HepG2 (cell line): ENCODE measurements at regions not wholly inside any gene's neighbourhood (a gene's known extent, or its start where the extent isn't known, plus 50 kb on each side); places are given as distances from the start of the nearest gene placed in this dataset.

Experiments
- ATAC-seq: fragments of 200-7000 bp; cut with Tn5 transposase; 3 replicates; pipeline ENCODE4 v1.9.1; 2020; ENCODE audit warnings: mild to moderate bottlenecking, moderate library complexity
- BruUV-seq: library from RNA; stranded (reverse); fragments of 400-500 nt; replicated peaks from 2 replicates; lab custom pipeline; 2021; lab: Mats Ljungman, UMichigan
- CTCF ChIA-PET: fragments of 300-600 bp; formaldehyde crosslinking; extraction: SDS; loops from one replicate; lab custom pipeline; 2021; ENCODE audit warnings: low total read pairs, inconsistent platforms, low intra/inter-chr PET ratio; lab: Yijun Ruan, JAX
- POLR2A ChIA-PET: fragments of 350-600 bp; sonication (Branson Sonifier 250); formaldehyde crosslinking; loops from one replicate; lab custom pipeline; 2020; ENCODE audit warnings: antibody characterized with exemption, inconsistent platforms; lab: Yijun Ruan, JAX
- DNase-seq: peaks from one replicate; pipeline ENCODE4 v3.0.0-alpha.2; 2015; ENCODE audit warnings: low spot score
- FAIRE-seq: peaks from 3 replicates; lab custom pipeline; 2011; peaks lifted over from hg19 to GRCh38; lab: Jason Lieb, UNC
- H2AFZ ChIP-seq: one replicate; pipeline ENCODE4 v1.6.1; 2011; ENCODE audit warnings: low read length, inconsistent platforms
- H3K27ac ChIP-seq: fragments of 300-600 bp; 3 replicates; pipeline ENCODE4 v1.8.0; 2011; ENCODE audit warnings: mixed run types, mild to moderate bottlenecking, mixed read lengths, low read length, inconsistent platforms; ENCODE audit not compliant: insufficient read depth; ENCODE audit errors: extremely low read length
- H3K27me3 ChIP-seq, 2 experiments: fragments of 200-600 bp in 1 of 2; 2 replicates in 1 of 2; 3 replicates in 1 of 2; pipeline versions ENCODE4 v1.6.0 to v1.8.0; 2011; ENCODE audit warnings: low read length in 2 of 2, mild to moderate bottlenecking in 2 of 2, moderate library complexity in 2 of 2, inconsistent platforms in 1 of 2; ENCODE audit not compliant: insufficient read depth in 2 of 2, control insufficient read depth in 1 of 2
- H3K36me3 ChIP-seq, 2 experiments: fragments of 200-600 bp in 1 of 2; replicated peaks in 1 of 2; 2 replicates in 1 of 2; 3 replicates in 1 of 2; pipeline versions ENCODE4 v1.5.1 to v1.8.0; 2011; ENCODE audit warnings: low read length in 2 of 2, inconsistent platforms in 1 of 2; ENCODE audit not compliant: insufficient read depth in 2 of 2, control insufficient read depth in 1 of 2
- H3K4me1 ChIP-seq: 2 replicates; pipeline ENCODE4 v1.5.1; 2012; ENCODE audit warnings: low read length, inconsistent platforms; ENCODE audit not compliant: insufficient read depth
- H3K4me2 ChIP-seq: 2 replicates; pipeline ENCODE4 v1.6.0; 2011; ENCODE audit warnings: low read depth, low read length, inconsistent platforms
- H3K4me3 ChIP-seq, 3 experiments: fragments of 200-600 bp in 1 of 3; sonication (generic), shearing (Covaris generic) in 1 of 3; replicated peaks in 1 of 3; 2 replicates each; pipeline ENCODE4 v1.5.1; 2011 to 2016; ENCODE audit warnings: low read length in 3 of 3, inconsistent platforms in 2 of 3, low read depth in 2 of 3, mild to moderate bottlenecking in 2 of 3, control low read depth in 1 of 3, mixed read lengths in 1 of 3; ENCODE audit not compliant: insufficient read depth in 1 of 3
- H3K79me2 ChIP-seq: one replicate; pipeline ENCODE4 v1.6.1; 2011; ENCODE audit warnings: low read length, inconsistent platforms; ENCODE audit not compliant: insufficient read depth
- H3K9ac ChIP-seq: 2 replicates; pipeline ENCODE4 v1.6.0; 2011; ENCODE audit warnings: mild to moderate bottlenecking, low read depth, low read length, inconsistent platforms; ENCODE audit not compliant: insufficient read depth
- H3K9me3 ChIP-seq: 2 replicates; pipeline ENCODE4 v1.5.1; 2012; ENCODE audit warnings: mild to moderate bottlenecking, low read length
- H4K20me1 ChIP-seq: 2 replicates; pipeline ENCODE4 v1.6.0; 2011; ENCODE audit warnings: inconsistent platforms, mild to moderate bottlenecking, low read length, moderate library complexity; ENCODE audit not compliant: insufficient read depth
- CENPX ChIP-seq: sonication (generic); formaldehyde crosslinking; IDR thresholded peaks from 2 replicates; pipeline ENCODE4 v1.9.0; 2021; ENCODE audit warnings: mild to moderate bottlenecking, missing genetic modification reagents, moderate library complexity
- DR1 ChIP-seq: sonication (generic); formaldehyde crosslinking; IDR thresholded peaks from 2 replicates; pipeline ENCODE4 v1.8.0; 2021; ENCODE audit warnings: mild to moderate bottlenecking, missing genetic modification reagents, inconsistent platforms
- ELF1 ChIP-seq: sonication (generic); formaldehyde crosslinking; IDR thresholded peaks from 2 replicates; pipeline ENCODE4 v1.4.0; 2020; ENCODE audit warnings: missing genetic modification reagents
- GTF2F1 ChIP-seq: fragments of 150-350 bp; IDR thresholded peaks from 2 replicates; pipeline ENCODE4 v1.6.1; 2014; ENCODE audit warnings: low read length
- MIER3 ChIP-seq: IDR thresholded peaks from 2 replicates; pipeline ENCODE4 v1.6.1; 2016; ENCODE audit warnings: missing compliant biosample characterization, borderline replicate concordance
- NFYC ChIP-seq: IDR thresholded peaks from 2 replicates; pipeline ENCODE4 v1.6.1; 2016; ENCODE audit warnings: missing genetic modification reagents, missing compliant biosample characterization
- PHB2 ChIP-seq: fragments of 450-650 bp; IDR thresholded peaks from 2 replicates; pipeline ENCODE4 v1.6.1; 2018; ENCODE audit not compliant: partially characterized antibody
- RFX3 ChIP-seq: IDR thresholded peaks from 2 replicates; pipeline ENCODE4 v1.6.1; 2016; ENCODE audit warnings: missing biosample characterization, missing genetic modification reagents
- ZC3H13 ChIP-seq: sonication (generic); formaldehyde crosslinking; IDR thresholded peaks from 2 replicates; pipeline ENCODE4 v1.8.1; 2023; ENCODE audit warnings: mild to moderate bottlenecking, missing genetic modification reagents, moderate library complexity
- ZFP62 ChIP-seq: sonication (generic); formaldehyde crosslinking; IDR thresholded peaks from 2 replicates; pipeline ENCODE4 v1.4.0; 2020; ENCODE audit warnings: missing genetic modification reagents
- ZNF563 ChIP-seq: sonication (generic); formaldehyde crosslinking; IDR thresholded peaks from 2 replicates; pipeline ENCODE4 v1.8.0; 2022; ENCODE audit warnings: mild to moderate bottlenecking, moderate library complexity, missing genetic modification reagents
- ZNF572 ChIP-seq: sonication (generic); formaldehyde crosslinking; IDR thresholded peaks from 2 replicates; pipeline ENCODE4 v1.5.1; 2020; ENCODE audit warnings: mild to moderate bottlenecking, missing genetic modification reagents
- ZNF878 ChIP-seq: sonication (generic); formaldehyde crosslinking; IDR thresholded peaks from 2 replicates; pipeline ENCODE4 v1.8.1; 2023; ENCODE audit warnings: mild to moderate bottlenecking, missing genetic modification reagents, moderate library complexity
- WGBS: methylation state at CpG from one replicate; pipeline ENCODE4 v1.1.6; 2017; ENCODE audit warnings: low lambda C conversion rate; 5-methylcytosine and 5-hydroxymethylcytosine counted together
- in situ Hi-C: cut with HindIII; loops from 2 replicates; pipeline ENCODE4 v1.10.0; 2017; ENCODE audit warnings: low pct_unique_long_range_greater_than_20kb; ENCODE audit not compliant: extremely low pct_ligation_motif_present
- intact Hi-C: fragments of 100-400 bp; cut with micrococcal nuclease; formaldehyde crosslinking; loops from one replicate; pipeline ENCODE4 v1.10.0; 2022; ENCODE audit not compliant: unreplicated experiment
- TF ChIP-seq, protein P1 (sequence below): IDR thresholded peaks from 2 replicates; pipeline ENCODE4 v1.6.1; 2016; ENCODE audit warnings: missing compliant biosample characterization, missing genetic modification reagents, borderline replicate concordance
- TF ChIP-seq, protein P2 (sequence below): sonication (generic); formaldehyde crosslinking; IDR thresholded peaks from 2 replicates; pipeline ENCODE4 v1.5.0; 2020; ENCODE audit warnings: missing genetic modification reagents, mild to moderate bottlenecking, borderline replicate concordance
- TF ChIP-seq, protein P3 (sequence below): sonication (generic); formaldehyde crosslinking; conservative IDR thresholded peaks from 2 replicates; pipeline ENCODE4 v1.4.0; 2020; ENCODE audit warnings: mild to moderate bottlenecking, missing genetic modification reagents, moderate library complexity

- TF ChIP-seq GTF2F1: no peak
- TF ChIP-seq RFX3 (CRISPR knock-in tag): no peak
- no peak for TF ChIP-seq CENPX (CRISPR knock-in tag)
Observed at GRCh38 chr6:75550544-75551167, 51.0 kb upstream of the SENP6 start (continued).

DNA sequence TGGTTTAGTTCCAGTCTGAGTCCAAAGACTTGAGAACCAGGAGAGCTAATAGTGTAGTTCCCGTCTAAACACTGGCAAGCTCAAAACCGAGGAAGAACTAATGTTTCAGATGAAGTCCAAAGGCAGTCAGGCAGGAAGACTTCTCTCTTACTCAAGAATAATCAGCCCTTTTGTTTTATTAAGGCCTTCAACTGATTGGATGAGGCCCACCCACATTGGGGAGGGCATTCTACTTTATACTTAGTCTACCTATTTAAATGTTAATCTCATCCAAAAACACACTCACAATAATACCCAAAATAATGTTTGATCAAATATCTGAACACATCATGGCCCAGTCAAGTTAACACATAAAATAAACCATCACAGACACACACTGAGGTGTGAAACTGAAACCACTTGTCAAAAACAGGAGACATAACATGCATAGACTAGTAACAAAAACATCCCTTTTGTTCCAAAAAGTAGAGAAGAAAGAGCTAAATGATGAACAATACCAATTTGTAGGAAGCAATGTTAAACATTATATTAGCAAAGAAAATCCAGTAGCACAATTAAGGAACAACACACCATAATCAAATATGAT is 50.2 kb upstream of the SENP6 start:
- Histone ChIP-seq H3K4me1 (no peaks in the 10 kb centered on the region), H3K9me3 (no peaks in the 10 kb centered on the region), H3K27ac (no peak overlapping the region), H3K79me2 (no peaks in the 10 kb centered on the region), H3K4me3 (no peak overlapping the region), H2AFZ (no peak overlapping the region), H3K27me3 (no peaks in the 10 kb centered on the region; a peak in 2 of 5 replicates), H3K4me2 (no peak overlapping the region), H4K20me1 (no peaks in the 10 kb centered on the region), H3K9ac (no peak overlapping the region), H3K36me3 (no peaks in the 10 kb centered on the region)
- WGBS: 16% methylated on average over 2 of the region's 2 CpGs
- no peak for DNase-seq
- ChIA-PET CTCF (no interaction called here), POLR2A (no interaction called here)
- in situ Hi-C loops (no loop called here), intact Hi-C loops (no loop called here)
- BruUV-seq: no TSS peak
- TF ChIP-seq, protein P1, sequence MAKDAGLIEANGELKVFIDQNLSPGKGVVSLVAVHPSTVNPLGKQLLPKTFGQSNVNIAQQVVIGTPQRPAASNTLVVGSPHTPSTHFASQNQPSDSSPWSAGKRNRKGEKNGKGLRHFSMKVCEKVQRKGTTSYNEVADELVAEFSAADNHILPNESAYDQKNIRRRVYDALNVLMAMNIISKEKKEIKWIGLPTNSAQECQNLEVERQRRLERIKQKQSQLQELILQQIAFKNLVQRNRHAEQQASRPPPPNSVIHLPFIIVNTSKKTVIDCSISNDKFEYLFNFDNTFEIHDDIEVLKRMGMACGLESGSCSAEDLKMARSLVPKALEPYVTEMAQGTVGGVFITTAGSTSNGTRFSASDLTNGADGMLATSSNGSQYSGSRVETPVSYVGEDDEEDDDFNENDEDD (CRISPR knock-in tag): no peak
- TF ChIP-seq ZFP62 (CRISPR knock-in tag): no peak
- TF ChIP-seq, protein P2, sequence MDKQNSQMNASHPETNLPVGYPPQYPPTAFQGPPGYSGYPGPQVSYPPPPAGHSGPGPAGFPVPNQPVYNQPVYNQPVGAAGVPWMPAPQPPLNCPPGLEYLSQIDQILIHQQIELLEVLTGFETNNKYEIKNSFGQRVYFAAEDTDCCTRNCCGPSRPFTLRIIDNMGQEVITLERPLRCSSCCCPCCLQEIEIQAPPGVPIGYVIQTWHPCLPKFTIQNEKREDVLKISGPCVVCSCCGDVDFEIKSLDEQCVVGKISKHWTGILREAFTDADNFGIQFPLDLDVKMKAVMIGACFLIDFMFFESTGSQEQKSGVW (CRISPR knock-in tag): no peak
- TF ChIP-seq ZNF572 (CRISPR knock-in tag): no peak
- TF ChIP-seq ELF1: no peak
- no peak for TF ChIP-seq MIER3 (CRISPR knock-in tag)
- TF ChIP-seq NFYC (CRISPR knock-in tag): no peak
- no peak for TF ChIP-seq DR1 (CRISPR knock-in tag)
- TF ChIP-seq PHB2: no peak
- TF ChIP-seq, protein P3, sequence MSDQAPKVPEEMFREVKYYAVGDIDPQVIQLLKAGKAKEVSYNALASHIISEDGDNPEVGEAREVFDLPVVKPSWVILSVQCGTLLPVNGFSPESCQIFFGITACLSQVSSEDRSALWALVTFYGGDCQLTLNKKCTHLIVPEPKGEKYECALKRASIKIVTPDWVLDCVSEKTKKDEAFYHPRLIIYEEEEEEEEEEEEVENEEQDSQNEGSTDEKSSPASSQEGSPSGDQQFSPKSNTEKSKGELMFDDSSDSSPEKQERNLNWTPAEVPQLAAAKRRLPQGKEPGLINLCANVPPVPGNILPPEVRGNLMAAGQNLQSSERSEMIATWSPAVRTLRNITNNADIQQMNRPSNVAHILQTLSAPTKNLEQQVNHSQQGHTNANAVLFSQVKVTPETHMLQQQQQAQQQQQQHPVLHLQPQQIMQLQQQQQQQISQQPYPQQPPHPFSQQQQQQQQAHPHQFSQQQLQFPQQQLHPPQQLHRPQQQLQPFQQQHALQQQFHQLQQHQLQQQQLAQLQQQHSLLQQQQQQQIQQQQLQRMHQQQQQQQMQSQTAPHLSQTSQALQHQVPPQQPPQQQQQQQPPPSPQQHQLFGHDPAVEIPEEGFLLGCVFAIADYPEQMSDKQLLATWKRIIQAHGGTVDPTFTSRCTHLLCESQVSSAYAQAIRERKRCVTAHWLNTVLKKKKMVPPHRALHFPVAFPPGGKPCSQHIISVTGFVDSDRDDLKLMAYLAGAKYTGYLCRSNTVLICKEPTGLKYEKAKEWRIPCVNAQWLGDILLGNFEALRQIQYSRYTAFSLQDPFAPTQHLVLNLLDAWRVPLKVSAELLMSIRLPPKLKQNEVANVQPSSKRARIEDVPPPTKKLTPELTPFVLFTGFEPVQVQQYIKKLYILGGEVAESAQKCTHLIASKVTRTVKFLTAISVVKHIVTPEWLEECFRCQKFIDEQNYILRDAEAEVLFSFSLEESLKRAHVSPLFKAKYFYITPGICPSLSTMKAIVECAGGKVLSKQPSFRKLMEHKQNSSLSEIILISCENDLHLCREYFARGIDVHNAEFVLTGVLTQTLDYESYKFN (CRISPR knock-in tag): no peak
- no peak for TF ChIP-seq ZC3H13 (CRISPR knock-in tag)
- TF ChIP-seq ZNF878 (CRISPR knock-in tag): no peak
- no peak for TF ChIP-seq ZNF563 (CRISPR knock-in tag)
- ATAC-seq: no peak
- FAIRE-seq: no peak
